Fibroblast of skin of left quadriceps (primary cell): ENCODE measurements at regions not wholly inside any gene's neighbourhood (a gene's known extent, or its start where the extent isn't known, plus 50 kb on each side); places are given as distances from the start of the nearest gene placed in this dataset.
"Not testable (repeated sequence)": the region's sequence is repeated elsewhere in the genome, so short reads cannot be mapped to it uniquely, and the experiment has no call there.

Source experiments
- DNase-seq, 2 experiments: peaks; one replicate each; pipeline ENCODE4 v3.0.0-alpha.2; 2013; ENCODE audit warnings: low read depth in 2 of 2

DNA sequence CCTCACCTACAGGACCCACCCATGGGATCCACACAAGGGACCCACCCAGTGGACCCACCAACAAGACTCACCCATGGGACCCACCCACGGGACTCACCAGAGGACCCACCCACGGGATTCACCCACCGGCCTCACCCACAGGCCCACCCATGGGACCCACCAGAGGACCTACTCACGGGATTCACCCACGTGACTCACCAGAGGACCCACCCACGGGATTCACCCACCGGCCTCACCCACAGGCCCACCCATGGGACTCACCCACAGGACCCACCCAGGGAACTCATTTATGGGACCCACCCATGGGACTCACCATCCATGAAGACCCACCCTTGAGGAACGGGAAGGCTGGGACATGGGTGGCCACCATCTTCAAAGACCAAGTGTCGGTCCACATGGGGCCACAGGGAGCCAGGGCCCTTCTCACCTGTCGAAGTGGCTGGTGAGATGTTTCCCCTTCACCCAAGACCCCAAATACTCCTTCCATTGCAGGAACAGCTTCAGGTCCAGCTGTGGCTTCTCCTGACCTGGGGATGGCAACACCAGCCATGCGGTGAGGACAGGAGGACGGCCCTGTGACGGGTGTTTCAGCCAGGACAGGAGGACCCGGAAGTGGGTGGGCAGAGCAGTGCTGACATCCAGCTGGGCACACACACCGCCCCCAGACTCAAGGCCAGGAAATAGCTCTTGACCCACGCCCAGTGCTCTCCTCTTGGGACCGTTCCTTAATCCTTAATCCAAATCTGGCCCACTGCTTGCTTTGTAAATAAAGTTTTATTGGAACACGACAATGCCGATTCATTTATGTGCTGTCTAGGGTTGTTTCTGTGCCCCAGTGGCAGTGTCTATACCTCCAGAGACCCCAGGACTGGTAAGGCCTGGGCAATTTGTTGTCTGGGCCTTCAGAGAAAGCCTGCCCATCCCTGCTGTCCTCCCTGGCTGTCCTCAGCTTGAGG is 1005.1 kb downstream of the BRD1 start:
- no peak for DNase-seq

DNA sequence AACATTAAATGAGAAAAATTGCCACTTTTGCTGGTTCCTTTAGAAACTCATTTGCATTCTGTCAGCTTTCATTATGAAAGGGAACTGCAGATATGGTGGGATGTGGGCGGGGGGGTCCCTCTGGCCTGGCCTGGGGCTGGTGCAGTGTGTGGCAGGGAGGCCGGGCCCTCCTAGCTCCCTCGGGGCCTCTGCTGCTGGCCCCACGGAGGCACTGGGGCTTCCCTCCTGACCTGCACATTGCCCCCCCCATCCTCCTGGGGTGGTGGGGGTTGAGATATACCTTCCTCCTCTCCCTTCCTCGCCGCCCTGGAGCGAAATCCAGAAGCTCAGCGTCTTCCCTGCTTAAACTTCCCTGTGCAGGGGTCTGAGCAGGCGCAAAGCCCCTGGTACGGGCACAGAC is 1005.9 kb downstream of the BRD1 start:
- no peak for DNase-seq

- no peak for DNase-seq
Measured at GRCh38 chr22:48821346-48821690, 1006.4 kb downstream of the BRD1 start.

DNA sequence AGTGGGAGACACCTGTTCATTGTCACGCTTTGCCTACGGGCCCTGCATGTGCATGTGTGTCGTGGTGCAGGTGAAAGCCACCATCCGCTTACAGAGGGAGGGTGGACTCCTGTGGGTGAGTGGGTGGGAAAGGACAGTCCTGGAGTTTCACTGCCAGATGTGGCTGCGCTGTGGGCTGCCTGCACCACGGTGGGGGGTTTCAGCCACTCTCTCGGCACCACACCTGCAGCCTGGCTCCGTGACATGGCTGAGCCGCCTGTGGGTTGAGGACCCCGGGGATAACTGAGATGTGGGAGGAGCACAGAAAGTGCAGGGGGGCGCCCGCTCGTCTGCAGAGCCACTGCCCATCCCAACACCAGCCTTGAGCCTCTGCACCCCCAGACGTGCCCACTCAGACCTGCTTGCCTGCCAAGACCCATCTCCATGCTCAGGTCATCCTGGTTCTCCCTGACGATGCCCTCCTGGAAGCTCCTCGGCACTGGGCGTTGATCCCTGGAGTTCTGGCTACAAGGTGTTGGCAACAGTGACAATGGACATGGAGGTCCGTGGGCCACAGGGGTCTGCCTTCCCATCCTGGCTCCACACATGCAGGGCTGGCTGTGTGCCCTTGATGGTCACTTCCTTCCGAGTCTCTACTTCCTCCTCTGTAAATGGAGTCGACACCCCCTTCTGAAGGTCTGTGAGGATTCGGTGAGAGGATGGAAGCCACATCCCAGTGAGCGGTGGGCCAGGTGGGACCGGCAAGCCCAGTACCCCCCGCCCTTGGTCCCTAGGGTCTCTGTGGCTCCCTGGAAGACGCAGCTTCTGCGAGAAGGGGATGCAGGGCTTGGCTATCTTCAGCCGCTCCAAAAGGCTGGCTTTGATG is 1007.0 kb downstream of the BRD1 start:
- DNase-seq, result no peak

GRCh38 chr22:48819961-48820360 is 1007.7 kb downstream of the BRD1 start:
- DNase-seq, result no peak

- no peak for DNase-seq
Measured at GRCh38 chr22:48819232-48819631, 1008.4 kb downstream of the BRD1 start.

GRCh38 chr22:48817491-48817890 is 1010.2 kb downstream of the BRD1 start:
- DNase-seq, result not testable (repeated sequence)

GRCh38 chr22:48811885-48812284 is 1015.8 kb downstream of the BRD1 start:
- no peak for DNase-seq

GRCh38 chr22:48808038-48808960 is 1019.4 kb downstream of the BRD1 start:
- no peak for DNase-seq

- no peak for DNase-seq
Measured at GRCh38 chr22:48807155-48807554, 1020.5 kb downstream of the BRD1 start.

- no peak for DNase-seq
Measured at GRCh38 chr22:48806227-48806781, 1021.4 kb downstream of the BRD1 start.

- no peak for DNase-seq
Measured at GRCh38 chr22:48805516-48805915, 1022.2 kb downstream of the BRD1 start.

DNA sequence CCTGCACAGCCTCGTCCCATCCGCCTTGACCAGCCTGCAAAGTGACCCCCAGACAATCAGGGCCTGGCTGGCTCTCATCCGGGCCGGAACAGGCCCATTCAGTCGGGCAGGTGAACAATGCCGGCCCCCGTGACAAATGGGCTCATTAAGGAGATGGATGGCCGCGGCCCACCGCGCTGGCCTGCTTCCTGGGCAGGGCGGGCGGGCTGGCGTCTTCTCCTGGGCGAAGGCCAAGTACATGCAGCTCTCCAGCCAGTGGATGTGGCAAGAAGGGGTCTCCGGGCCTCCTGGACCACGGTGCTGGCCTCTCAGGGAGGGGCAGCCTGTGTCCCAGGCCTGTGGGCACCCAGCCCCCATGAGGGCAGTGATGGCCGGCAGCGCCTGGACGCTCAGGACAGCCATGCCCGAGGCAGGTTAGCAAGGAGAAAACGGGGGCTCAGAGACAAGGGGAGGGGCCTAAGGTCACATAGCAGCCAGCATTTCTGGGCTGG is 1022.8 kb downstream of the BRD1 start:
- no peak for DNase-seq

DNA sequence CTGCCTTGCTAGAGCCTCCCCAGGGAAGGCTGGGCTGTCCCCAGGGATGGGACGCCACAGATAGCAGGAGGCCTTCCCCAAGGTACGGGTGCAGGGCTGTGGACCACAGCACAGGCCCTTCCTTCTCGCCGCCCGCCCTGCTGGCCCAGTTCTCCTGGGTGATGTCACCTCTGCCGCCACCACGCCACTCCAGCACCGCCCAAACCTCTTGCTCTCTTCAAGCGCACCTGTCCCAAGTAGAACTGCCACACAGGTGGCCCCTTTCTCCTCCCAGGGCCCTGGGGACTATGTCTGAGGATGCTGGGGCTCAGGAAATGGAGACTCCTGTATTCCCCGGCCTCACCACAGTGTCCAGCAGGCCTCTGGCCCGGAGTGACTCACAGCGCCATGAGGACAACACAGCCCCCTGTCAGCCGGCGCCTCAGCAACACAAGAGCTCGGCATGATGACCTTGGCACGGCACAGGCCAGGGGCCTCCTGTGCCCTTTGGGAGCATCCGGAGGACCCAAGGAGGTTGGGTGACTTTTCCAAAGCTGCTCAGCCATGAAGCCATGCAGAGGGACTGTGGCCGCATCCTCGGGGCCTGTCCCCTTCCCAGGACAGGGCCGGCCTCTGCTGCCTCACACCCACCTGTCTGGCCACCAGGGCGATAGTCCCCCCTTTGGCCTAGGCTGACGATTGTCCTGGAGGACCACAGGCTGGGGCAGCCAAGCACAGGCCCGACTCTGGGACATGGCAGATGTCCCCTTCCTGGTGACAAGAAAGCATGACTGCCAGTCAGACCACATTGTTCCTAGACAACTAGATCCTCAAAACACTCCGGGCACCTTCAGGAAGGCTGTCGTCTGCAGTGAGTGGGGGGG is 1023.5 kb downstream of the BRD1 start:
- no peak for DNase-seq

DNA sequence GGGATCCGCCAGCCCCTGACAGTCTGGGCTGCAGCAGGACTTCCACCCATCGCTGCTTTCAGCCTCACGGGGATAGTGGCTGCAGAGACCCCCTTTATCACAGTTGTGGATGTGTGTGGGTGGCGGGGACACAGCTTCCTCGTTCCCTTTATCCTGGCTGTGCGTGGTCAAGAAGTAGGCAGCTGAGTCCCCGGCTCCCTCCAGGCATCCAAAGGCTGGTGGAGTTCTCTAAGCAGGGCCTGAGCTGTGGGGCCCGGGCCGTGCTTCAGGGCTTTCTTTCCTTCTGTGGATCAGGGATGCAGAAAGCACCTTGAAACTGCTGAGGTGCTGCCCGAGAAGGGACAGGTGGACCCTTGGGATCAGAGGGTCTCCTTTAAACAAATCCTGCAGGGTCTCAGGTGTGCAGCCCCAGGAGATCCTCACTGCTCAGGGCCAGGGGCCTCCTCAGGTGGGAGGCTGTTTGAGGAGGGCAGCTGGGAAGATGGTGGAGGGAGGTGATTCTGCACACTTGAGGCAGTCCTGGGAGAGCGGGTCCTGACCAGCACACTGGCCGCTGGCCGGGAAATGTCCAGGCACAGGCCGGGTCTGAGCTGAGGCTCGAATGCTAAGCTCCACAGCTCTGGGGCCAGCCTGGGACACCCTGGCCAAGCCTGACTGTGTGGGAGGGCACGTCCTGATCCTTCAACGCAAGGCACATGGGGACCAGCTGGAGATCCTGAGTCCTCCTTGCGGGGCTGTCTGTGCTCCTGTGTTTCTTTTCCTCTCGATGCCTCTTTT is 1024.3 kb downstream of the BRD1 start:
- no peak for DNase-seq

- DNase-seq, result no peak
Measured at GRCh38 chr22:48802576-48802975, 1025.1 kb downstream of the BRD1 start.

GRCh38 chr22:48800886-48801607 is 1026.6 kb downstream of the BRD1 start:
- DNase-seq, result no peak

- DNase-seq, result no peak
Measured at GRCh38 chr22:48800036-48800885, 1027.4 kb downstream of the BRD1 start.
